Testis (tissue), 2 donors: ENCODE measurements at regions not wholly inside any gene's neighbourhood (a gene's known extent, or its start where the extent isn't known, plus 50 kb on each side); places are given as distances from the start of the nearest gene placed in this dataset.

Source experiments
- POLR2A ChIP-seq: fragments of 450-650 bp; IDR thresholded peaks from one replicate; pipeline ENCODE4 v1.6.1; 2017; ENCODE audit warnings: antibody characterized with exemption, mild to moderate bottlenecking, moderate library complexity
- TF ChIP-seq, protein P1 (sequence below), 3 experiments: fragments of 450-650 bp in 2 of 3; fragments of 200-600 bp in 1 of 3; sonication (generic) in 1 of 3; IDR thresholded peaks; one replicate each; pipeline ENCODE4 v1.5.1; 2016 to 2019; ENCODE audit warnings: antibody characterized with exemption in 3 of 3, mild to moderate bottlenecking in 2 of 3, moderate library complexity in 1 of 3

- TF ChIP-seq, protein P1, sequence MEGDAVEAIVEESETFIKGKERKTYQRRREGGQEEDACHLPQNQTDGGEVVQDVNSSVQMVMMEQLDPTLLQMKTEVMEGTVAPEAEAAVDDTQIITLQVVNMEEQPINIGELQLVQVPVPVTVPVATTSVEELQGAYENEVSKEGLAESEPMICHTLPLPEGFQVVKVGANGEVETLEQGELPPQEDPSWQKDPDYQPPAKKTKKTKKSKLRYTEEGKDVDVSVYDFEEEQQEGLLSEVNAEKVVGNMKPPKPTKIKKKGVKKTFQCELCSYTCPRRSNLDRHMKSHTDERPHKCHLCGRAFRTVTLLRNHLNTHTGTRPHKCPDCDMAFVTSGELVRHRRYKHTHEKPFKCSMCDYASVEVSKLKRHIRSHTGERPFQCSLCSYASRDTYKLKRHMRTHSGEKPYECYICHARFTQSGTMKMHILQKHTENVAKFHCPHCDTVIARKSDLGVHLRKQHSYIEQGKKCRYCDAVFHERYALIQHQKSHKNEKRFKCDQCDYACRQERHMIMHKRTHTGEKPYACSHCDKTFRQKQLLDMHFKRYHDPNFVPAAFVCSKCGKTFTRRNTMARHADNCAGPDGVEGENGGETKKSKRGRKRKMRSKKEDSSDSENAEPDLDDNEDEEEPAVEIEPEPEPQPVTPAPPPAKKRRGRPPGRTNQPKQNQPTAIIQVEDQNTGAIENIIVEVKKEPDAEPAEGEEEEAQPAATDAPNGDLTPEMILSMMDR (IDR thresholded peaks at IDR 0.05): no peak
- TF ChIP-seq POLR2A: no peak
Observed at GRCh38 chr7:113649556-113649955, 269.3 kb downstream of the PPP1R3A start.
